AG04450 (cell line): ENCODE measurements at regions not wholly inside any gene's neighbourhood (a gene's known extent, or its start where the extent isn't known, plus 50 kb on each side); places are given as distances from the start of the nearest gene placed in this dataset.

Experiments used
- CTCF ChIA-PET: fragments of 300-600, 350-600 bp; formaldehyde crosslinking; extraction: SDS; loops from one replicate; lab custom pipeline; 2022; ENCODE audit warnings: antibody characterized with exemption, inconsistent platforms; lab: Charles Lee
- POLR2A ChIA-PET: fragments of 350-600 bp; formaldehyde crosslinking; extraction: SDS; loops from one replicate; lab custom pipeline; 2021; ENCODE audit warnings: antibody characterized with exemption, inconsistent platforms; lab: Yijun Ruan, JAX
- DNase-seq: peaks from one replicate; pipeline ENCODE4 v3.0.0-alpha.2; 2011; ENCODE audit warnings: low read depth, low spot score
- H3K27ac ChIP-seq: one replicate; pipeline ENCODE4 v1.5.1; 2012; ENCODE audit warnings: low read depth, low read length, control low read depth
- H3K27me3 ChIP-seq: one replicate; pipeline ENCODE4 v1.6.0; 2012; ENCODE audit warnings: low read length; ENCODE audit not compliant: control insufficient read depth, insufficient read depth
- H3K4me3 ChIP-seq: 2 replicates; pipeline ENCODE4 v1.5.1; 2011; ENCODE audit warnings: mild to moderate bottlenecking, low read depth, low read length, control low read depth
- H3K9me3 ChIP-seq: 2 replicates; pipeline ENCODE4 v1.5.1; 2012; ENCODE audit warnings: low read length; ENCODE audit not compliant: control insufficient read depth, insufficient read depth
- TF ChIP-seq, protein P1 (sequence below): IDR thresholded peaks from 2 replicates; pipeline ENCODE4 v1.5.1; 2011; ENCODE audit warnings: low read depth, low read length, control low read depth, inconsistent platforms

DNA sequence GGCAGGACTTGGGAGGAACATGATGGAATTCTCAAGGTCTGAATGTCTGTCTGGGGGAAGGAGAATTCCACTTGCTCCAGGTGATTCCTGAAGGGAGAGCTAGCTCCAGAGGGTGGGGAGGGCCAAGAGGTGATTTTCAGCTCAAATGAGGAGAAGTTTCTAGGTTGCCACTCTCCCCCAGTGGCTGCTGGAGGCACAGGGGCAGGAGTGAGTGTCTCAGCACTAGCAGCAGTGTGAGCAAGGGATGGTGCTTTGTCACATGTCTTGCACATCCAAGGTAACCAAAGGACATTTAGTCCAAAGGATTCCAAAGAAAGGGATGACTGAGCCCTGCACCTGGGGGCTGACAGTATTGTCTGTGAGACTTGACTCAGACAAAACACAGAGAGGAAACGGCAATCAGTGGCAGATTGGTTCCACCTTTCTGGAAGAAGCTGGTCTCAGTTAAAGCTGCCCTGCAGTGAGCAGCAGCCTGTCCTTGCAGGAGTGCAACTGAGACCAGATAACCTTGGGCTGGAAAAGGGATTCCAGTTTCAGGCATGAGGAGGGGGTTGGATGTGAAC is 51.2 kb upstream of the PCBD1 start:
- peaks cover 53% of the 10 kb centered on the region for H3K27me3 ChIP-seq
- no peak for DNase-seq
- no peak overlapping the region for H3K27ac ChIP-seq
- TF ChIP-seq, protein P1, sequence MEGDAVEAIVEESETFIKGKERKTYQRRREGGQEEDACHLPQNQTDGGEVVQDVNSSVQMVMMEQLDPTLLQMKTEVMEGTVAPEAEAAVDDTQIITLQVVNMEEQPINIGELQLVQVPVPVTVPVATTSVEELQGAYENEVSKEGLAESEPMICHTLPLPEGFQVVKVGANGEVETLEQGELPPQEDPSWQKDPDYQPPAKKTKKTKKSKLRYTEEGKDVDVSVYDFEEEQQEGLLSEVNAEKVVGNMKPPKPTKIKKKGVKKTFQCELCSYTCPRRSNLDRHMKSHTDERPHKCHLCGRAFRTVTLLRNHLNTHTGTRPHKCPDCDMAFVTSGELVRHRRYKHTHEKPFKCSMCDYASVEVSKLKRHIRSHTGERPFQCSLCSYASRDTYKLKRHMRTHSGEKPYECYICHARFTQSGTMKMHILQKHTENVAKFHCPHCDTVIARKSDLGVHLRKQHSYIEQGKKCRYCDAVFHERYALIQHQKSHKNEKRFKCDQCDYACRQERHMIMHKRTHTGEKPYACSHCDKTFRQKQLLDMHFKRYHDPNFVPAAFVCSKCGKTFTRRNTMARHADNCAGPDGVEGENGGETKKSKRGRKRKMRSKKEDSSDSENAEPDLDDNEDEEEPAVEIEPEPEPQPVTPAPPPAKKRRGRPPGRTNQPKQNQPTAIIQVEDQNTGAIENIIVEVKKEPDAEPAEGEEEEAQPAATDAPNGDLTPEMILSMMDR, result no peak
- H3K9me3 ChIP-seq, result no peaks in the 10 kb centered on the region
- ChIA-PET POLR2A (no interaction called here), CTCF (interaction anchor here (1.0 kb wide), 1 partner anchor 330 kb away, joined by 4 read pairs; no protein-coding TSS in a partner anchor)
- no peak overlapping the region for H3K4me3 ChIP-seq

DNA sequence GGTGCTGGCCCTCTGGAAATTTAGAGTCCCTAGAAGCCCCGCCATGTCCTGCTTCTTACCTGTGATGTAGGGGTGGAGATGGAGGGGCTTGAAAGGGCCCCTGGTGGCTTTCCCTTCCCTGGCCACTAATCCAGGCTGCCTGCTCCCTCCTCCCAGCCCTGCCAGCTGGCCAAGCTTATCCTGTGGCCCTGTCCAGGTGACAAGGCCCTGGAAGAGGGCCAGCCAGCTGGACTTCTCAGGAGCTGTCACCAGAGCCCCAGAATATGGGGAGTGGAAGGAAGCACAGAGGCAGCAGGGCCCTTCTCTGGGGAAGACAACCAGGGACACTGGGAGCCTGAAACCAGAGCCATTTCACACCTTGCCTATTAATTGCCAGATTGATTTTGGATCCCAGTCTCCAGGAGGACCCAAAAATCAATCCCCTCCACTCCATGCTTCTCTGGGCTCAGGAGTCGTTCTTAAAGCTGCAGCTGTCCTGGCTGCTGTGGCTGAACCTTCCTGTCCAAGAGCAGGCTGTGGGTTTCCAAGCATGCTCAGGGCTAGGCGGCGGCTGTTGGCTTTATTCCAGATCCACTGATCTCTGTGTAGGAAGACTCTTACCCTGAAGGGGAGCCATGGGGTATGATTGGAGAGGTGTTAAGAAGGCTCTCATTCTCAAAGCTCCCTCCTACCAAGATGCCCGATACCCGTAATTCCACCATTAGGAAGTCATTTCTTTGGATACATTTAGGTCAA is 52.6 kb upstream of the PCBD1 start:
- TF ChIP-seq, protein P1, result no peak
- DNase-seq, result no peak
- H3K27ac ChIP-seq, result peak overlapping the region; percentile 11
- H3K9me3 ChIP-seq, result no peaks in the 10 kb centered on the region
- POLR2A ChIA-PET, result no interaction called here
- H3K4me3 ChIP-seq, result no peak overlapping the region
- CTCF ChIA-PET, result interaction anchor here (1.0 kb wide), 1 partner anchor 329 kb away, joined by 4 read pairs; no protein-coding TSS in a partner anchor
- H3K27me3 ChIP-seq, result peaks cover 49% of the 10 kb centered on the region

DNA sequence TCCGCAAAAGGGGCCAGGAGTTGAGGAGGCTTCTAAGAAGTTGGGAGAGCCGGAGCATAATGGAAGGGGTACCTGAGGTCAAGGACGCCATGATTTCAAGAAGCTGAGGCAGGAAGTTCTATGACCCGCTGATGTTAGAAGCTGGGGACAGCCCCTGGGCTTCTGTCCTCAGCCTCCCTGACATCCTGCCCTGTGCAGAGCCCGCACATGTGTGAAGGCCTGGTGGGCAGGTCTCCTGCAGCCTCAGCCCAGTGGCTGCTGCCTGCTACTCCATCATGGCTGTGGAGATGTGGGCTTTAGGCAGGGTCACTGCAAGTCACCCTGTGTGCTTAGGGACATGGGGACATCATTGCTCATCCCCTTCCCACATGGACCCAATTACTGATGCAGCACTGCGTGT is 53.8 kb upstream of the PCBD1 start:
- peaks cover 41% of the 10 kb centered on the region for H3K27me3 ChIP-seq
- H3K4me3 ChIP-seq, result no peak overlapping the region
- TF ChIP-seq, protein P1, result no peak
- ChIA-PET CTCF (no interaction called here), POLR2A (no interaction called here)
- H3K27ac ChIP-seq, result no peak overlapping the region
- H3K9me3 ChIP-seq, result no peaks in the 10 kb centered on the region
- no peak for DNase-seq

DNA sequence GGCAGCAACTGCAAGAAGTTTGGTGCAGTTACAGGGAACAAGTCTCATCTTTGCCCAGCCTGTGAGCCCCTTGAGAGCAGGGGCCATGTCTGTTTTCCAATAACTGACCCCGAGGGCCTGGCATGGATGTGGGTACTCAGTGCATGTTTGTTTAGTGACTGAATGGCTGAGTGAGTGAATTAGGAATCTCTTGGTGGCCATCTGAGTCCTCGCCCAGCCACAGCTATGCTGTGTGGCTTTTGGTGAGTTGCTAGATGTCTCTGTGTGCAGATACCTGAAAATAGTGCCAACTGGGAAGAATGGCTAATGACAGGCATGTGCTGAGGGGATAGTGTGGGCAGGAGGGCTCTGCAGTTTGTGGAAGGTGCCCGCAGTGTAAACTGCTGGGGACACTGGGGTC is 54.4 kb upstream of the PCBD1 start:
- TF ChIP-seq, protein P1, result no peak
- Histone ChIP-seq H3K9me3 (no peaks in the 10 kb centered on the region), H3K4me3 (no peak overlapping the region), H3K27me3 (peaks cover 39% of the 10 kb centered on the region), H3K27ac (no peak overlapping the region)
- ChIA-PET CTCF (no interaction called here), POLR2A (no interaction called here)
- no peak for DNase-seq

DNA sequence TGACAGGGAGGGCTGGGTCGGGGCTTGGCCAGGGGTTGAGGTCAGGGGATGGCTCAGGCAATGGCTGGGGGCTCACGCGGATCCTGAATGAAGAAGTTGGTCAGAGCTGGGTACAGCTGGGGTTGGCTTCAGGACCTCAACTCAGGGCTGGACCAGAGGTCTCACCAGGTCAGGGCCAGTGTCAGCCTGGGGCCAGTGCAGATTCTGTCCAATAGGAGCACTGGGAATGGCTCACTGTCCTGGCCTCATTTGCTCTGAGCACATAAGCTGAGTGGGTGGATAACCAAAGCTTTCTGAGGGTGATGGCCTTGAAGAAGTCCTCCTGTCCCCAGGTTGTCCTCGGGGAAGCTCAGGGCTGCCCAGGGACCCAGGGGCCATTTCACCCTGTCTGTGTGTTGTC is 54.9 kb upstream of the PCBD1 start:
- no peak for DNase-seq
- Histone ChIP-seq H3K4me3 (no peak overlapping the region), H3K27ac (no peak overlapping the region), H3K9me3 (no peaks in the 10 kb centered on the region), H3K27me3 (peaks cover 36% of the 10 kb centered on the region)
- POLR2A ChIA-PET, result no interaction called here
- TF ChIP-seq, protein P1, result no peak
- CTCF ChIA-PET, result interaction anchor here (1.1 kb wide), 1 partner anchor 17 kb away, joined by 3 read pairs; no protein-coding TSS in a partner anchor
